ENCODE measurements at regions not wholly inside any gene's neighbourhood (a gene's known extent, or its start where the extent isn't known, plus 50 kb on each side); places are given as distances from the start of the nearest gene placed in this dataset.

- no TSS peak for BruUV-seq (replicated peaks)
- CTCF ChIA-PET = no interaction called here
- intact Hi-C loops (cut with micrococcal nuclease; ENCODE audit: unreplicated experiment) = loop anchor here (10.0 kb wide), 1 partner anchor 218 kb away; no protein-coding TSS in a partner anchor
- DNase-seq (ENCODE audit: low spot score) = no peak
- no peak for TF ChIP-seq EZH2 (IDR thresholded peaks at IDR 0.05; ENCODE audit: borderline replicate concordance, low read depth, low read length, poor library complexity, severe bottlenecking)
- TF ChIP-seq, protein P1, sequence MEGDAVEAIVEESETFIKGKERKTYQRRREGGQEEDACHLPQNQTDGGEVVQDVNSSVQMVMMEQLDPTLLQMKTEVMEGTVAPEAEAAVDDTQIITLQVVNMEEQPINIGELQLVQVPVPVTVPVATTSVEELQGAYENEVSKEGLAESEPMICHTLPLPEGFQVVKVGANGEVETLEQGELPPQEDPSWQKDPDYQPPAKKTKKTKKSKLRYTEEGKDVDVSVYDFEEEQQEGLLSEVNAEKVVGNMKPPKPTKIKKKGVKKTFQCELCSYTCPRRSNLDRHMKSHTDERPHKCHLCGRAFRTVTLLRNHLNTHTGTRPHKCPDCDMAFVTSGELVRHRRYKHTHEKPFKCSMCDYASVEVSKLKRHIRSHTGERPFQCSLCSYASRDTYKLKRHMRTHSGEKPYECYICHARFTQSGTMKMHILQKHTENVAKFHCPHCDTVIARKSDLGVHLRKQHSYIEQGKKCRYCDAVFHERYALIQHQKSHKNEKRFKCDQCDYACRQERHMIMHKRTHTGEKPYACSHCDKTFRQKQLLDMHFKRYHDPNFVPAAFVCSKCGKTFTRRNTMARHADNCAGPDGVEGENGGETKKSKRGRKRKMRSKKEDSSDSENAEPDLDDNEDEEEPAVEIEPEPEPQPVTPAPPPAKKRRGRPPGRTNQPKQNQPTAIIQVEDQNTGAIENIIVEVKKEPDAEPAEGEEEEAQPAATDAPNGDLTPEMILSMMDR (conservative IDR thresholded peaks at IDR 0.05; ENCODE audit: low read depth, low read length) = no peak
- no peaks in the 10 kb centered on the region for H3K36me3 ChIP-seq (ENCODE audit: insufficient read depth, low read length, poor library complexity, severe bottlenecking)
- H3K9me3 ChIP-seq (ENCODE audit: low read depth, low read length, poor library complexity, severe bottlenecking) = no peaks in the 10 kb centered on the region
- peaks cover 20% of the 10 kb centered on the region for H3K4me1 ChIP-seq (ENCODE audit: insufficient read depth, low read length, poor library complexity, severe bottlenecking)
- no peak overlapping the region for H3K27ac ChIP-seq (ENCODE audit: low read depth, low read length, poor library complexity, severe bottlenecking)
- no peaks in the 10 kb centered on the region for H3K27me3 ChIP-seq (replicated peaks; ENCODE audit: insufficient read depth, low read depth, low read length, poor library complexity)
- no peak overlapping the region for H3K4me3 ChIP-seq (ENCODE audit: low read depth, low read length, poor library complexity, severe bottlenecking)
- POLR2A ChIA-PET (ENCODE audit: low non-redundant PET) = no interaction called here
These were observed 91.7 kb upstream of the ZMIZ1 start for GRCh38 chr10:78976825-78977755.

- intact Hi-C loops (cut with micrococcal nuclease; ENCODE audit: unreplicated experiment) = loop anchor here (10.0 kb wide), 1 partner anchor 215 kb away; no protein-coding TSS in a partner anchor
- no peaks in the 10 kb centered on the region for H3K27me3 ChIP-seq (replicated peaks; ENCODE audit: insufficient read depth, low read depth, low read length, poor library complexity)
- ChIA-PET CTCF (no interaction called here), POLR2A (ENCODE audit: low non-redundant PET) (no interaction called here)
- H3K9me3 ChIP-seq (ENCODE audit: low read depth, low read length, poor library complexity, severe bottlenecking) = no peaks in the 10 kb centered on the region
- no TSS peak for BruUV-seq (replicated peaks)
- TF ChIP-seq EZH2 (IDR thresholded peaks at IDR 0.05; ENCODE audit: borderline replicate concordance, low read depth, low read length, poor library complexity, severe bottlenecking) = no peak
- TF ChIP-seq, protein P1 (conservative IDR thresholded peaks at IDR 0.05; ENCODE audit: low read depth, low read length) = no peak
- no peak for DNase-seq (ENCODE audit: low spot score)
- no peak overlapping the region for H3K27ac ChIP-seq (ENCODE audit: low read depth, low read length, poor library complexity, severe bottlenecking)
- H3K4me3 ChIP-seq (ENCODE audit: low read depth, low read length, poor library complexity, severe bottlenecking) = no peak overlapping the region
- peaks cover 3% of the 10 kb centered on the region for H3K4me1 ChIP-seq (ENCODE audit: insufficient read depth, low read length, poor library complexity, severe bottlenecking)
- no peaks in the 10 kb centered on the region for H3K36me3 ChIP-seq (ENCODE audit: insufficient read depth, low read length, poor library complexity, severe bottlenecking)
These were observed 88.8 kb upstream of the ZMIZ1 start for GRCh38 chr10:78979938-78980337.

- Histone ChIP-seq H3K36me3 (ENCODE audit: insufficient read depth, low read length, poor library complexity, severe bottlenecking) (no peaks in the 10 kb centered on the region), H3K4me3 (ENCODE audit: low read depth, low read length, poor library complexity, severe bottlenecking) (no peak overlapping the region), H3K27ac (ENCODE audit: low read depth, low read length, poor library complexity, severe bottlenecking) (no peak overlapping the region), H3K27me3 (replicated peaks; ENCODE audit: insufficient read depth, low read depth, low read length, poor library complexity) (no peaks in the 10 kb centered on the region), H3K4me1 (ENCODE audit: insufficient read depth, low read length, poor library complexity, severe bottlenecking) (no peaks in the 10 kb centered on the region), H3K9me3 (ENCODE audit: low read depth, low read length, poor library complexity, severe bottlenecking) (no peaks in the 10 kb centered on the region)
- ChIA-PET CTCF (no interaction called here), POLR2A (ENCODE audit: low non-redundant PET) (no interaction called here)
- intact Hi-C loops (cut with micrococcal nuclease; ENCODE audit: unreplicated experiment) = no loop called here
- TF ChIP-seq EZH2 (IDR thresholded peaks at IDR 0.05; ENCODE audit: borderline replicate concordance, low read depth, low read length, poor library complexity, severe bottlenecking) = no peak
- TF ChIP-seq, protein P1 (conservative IDR thresholded peaks at IDR 0.05; ENCODE audit: low read depth, low read length) = no peak
- BruUV-seq (replicated peaks) = no TSS peak
- DNase-seq (ENCODE audit: low spot score) = no peak
These were observed 88.4 kb upstream of the ZMIZ1 start for GRCh38 chr10:78980354-78980753.
